ENCODE measurements at regions not wholly inside any gene's neighbourhood (a gene's known extent, or its start where the extent isn't known, plus 50 kb on each side); places are given as distances from the start of the nearest gene placed in this dataset.

DNA sequence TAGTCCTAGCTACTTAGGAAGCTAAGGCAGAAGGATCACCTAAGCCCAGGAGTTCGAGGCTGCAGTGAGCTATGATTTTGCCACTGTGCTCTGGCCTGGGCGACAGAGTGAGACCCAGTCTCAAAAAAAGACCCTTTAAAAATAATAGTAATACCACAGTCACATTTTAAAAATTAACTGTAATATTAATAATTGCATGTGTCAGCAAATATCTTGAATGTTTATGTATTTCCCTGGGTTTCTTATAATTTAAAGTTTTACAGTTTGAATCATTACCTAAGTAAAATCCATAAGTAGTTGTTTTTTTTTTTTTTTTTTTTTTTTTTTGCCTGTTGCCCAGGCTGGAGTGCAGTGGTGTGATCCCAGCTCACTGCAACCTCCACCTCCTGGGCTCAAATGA is 69.2 kb downstream of the LYZL2 start:
- no peak overlapping the region for H3K27ac ChIP-seq
- TF ChIP-seq, protein P1, sequence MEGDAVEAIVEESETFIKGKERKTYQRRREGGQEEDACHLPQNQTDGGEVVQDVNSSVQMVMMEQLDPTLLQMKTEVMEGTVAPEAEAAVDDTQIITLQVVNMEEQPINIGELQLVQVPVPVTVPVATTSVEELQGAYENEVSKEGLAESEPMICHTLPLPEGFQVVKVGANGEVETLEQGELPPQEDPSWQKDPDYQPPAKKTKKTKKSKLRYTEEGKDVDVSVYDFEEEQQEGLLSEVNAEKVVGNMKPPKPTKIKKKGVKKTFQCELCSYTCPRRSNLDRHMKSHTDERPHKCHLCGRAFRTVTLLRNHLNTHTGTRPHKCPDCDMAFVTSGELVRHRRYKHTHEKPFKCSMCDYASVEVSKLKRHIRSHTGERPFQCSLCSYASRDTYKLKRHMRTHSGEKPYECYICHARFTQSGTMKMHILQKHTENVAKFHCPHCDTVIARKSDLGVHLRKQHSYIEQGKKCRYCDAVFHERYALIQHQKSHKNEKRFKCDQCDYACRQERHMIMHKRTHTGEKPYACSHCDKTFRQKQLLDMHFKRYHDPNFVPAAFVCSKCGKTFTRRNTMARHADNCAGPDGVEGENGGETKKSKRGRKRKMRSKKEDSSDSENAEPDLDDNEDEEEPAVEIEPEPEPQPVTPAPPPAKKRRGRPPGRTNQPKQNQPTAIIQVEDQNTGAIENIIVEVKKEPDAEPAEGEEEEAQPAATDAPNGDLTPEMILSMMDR (IDR thresholded peaks at IDR 0.05): no peak
- TF ChIP-seq POLR2A (IDR thresholded peaks at IDR 0.05): no peak
- intact Hi-C loops (cut with DNase I): no loop called here
- DNase-seq (no peak), ATAC-seq (no peak)
- peaks cover 0 to 6% (median 2%) of the 10 kb centered on the region in 4 donors for H3K4me1 ChIP-seq
- H3K36me3 ChIP-seq: no peaks in the 10 kb centered on the region
- H3K27me3 ChIP-seq: no peaks in the 10 kb centered on the region
- H3K9me3 ChIP-seq: no peaks in the 10 kb centered on the region
- H3K4me3 ChIP-seq: no peak overlapping the region
- 67% methylated on average over 2 of the region's 2 CpGs for WGBS (ENCODE audit: insufficient coverage, low coverage, low lambda C conversion rate, missing lambda C conversion rate)

DNA sequence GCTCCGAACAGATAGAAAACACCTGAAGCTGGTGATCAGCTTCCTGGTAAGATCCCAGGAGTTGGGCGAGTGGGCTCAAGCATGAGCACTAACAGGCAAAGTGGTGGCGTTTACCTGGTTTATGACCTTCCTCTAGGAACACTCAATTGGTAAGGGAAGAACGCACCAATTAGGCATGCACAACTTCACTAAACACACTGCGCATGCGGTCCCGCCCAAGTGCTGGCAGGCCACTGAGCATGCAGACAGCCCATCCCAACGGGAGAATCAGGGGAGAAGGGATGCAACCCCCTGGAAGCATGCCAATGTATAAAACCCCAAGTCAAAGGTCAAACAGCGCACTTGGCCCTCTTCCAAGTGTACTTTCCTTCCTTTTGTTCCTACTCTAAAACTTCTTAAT is 70.4 kb downstream of the LYZL2 start:
- H3K4me3 ChIP-seq: no peak overlapping the region
- H3K27ac ChIP-seq: no peak overlapping the region
- H3K4me1 ChIP-seq: peaks cover 0 to 12% (median 5%) of the 10 kb centered on the region in 4 donors
- DNase-seq (no peak), ATAC-seq (no peak)
- no peaks in the 10 kb centered on the region for H3K9me3 ChIP-seq
- H3K27me3 ChIP-seq: no peaks in the 10 kb centered on the region
- no peak for TF ChIP-seq POLR2A (IDR thresholded peaks at IDR 0.05)
- TF ChIP-seq, protein P1 (IDR thresholded peaks at IDR 0.05): no peak
- WGBS (ENCODE audit: insufficient coverage, low coverage, low lambda C conversion rate, missing lambda C conversion rate): 19% methylated on average over 3 of the region's 9 CpGs
- intact Hi-C loops (cut with DNase I): no loop called here
- no peaks in the 10 kb centered on the region for H3K36me3 ChIP-seq

DNA sequence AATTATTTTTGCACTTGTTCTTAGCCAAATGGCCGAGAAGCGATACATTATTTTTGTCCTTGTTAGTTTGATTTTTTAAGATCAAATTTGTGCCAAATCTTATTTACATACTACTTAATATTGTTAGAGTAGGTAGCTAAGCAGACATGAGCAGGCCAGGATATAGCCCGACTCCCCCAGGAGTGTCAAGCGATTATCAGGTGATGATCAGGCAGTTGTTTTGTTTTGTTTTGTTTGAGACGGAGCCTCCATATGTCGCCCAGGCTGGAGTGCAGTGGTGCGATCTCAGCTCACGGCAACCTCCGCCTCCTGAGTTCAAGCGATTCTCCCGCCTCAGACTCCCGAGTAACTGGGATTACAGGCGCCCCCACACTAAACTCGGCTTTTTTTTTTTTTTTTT is 71.1 kb downstream of the LYZL2 start:
- H3K9me3 ChIP-seq: no peaks in the 10 kb centered on the region
- H3K4me3 ChIP-seq: no peak overlapping the region
- DNase-seq (no peak), ATAC-seq (no peak)
- 97% methylated on average over 10 of the region's 14 CpGs for WGBS (ENCODE audit: insufficient coverage, low coverage, low lambda C conversion rate, missing lambda C conversion rate)
- peaks cover 0 to 17% (median 6%) of the 10 kb centered on the region in 4 donors for H3K4me1 ChIP-seq
- TF ChIP-seq POLR2A (IDR thresholded peaks at IDR 0.05): no peak
- TF ChIP-seq, protein P1 (IDR thresholded peaks at IDR 0.05): no peak
- H3K27ac ChIP-seq: peak overlapping the region in 2 of 3 donors; percentile 6 to 17
- H3K36me3 ChIP-seq: no peaks in the 10 kb centered on the region
- intact Hi-C loops (cut with DNase I): no loop called here
- H3K27me3 ChIP-seq: no peaks in the 10 kb centered on the region

DNA sequence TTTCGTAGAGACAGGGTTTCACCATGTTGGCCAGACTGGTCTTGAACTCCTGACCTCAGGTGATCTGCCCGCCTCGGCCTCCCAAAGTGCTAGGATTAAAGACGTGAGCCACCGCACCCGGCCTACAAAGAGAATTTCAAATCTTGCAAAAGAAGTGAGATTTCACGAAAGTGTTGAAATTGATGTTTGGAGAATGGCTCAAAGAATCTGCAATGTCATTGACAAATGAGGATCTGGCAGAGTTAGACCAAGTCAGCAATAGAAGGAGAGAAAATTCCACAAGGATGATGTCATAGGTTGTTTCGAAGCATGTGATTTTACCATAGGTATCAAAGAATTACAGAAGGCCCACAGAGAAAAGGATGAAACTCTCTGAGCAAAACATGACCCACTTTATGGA is 71.7 kb downstream of the LYZL2 start:
- H3K27me3 ChIP-seq: no peaks in the 10 kb centered on the region
- DNase-seq: peak in 1 of 3 donors; percentile 46
- H3K36me3 ChIP-seq: no peaks in the 10 kb centered on the region
- no peak for TF ChIP-seq POLR2A (IDR thresholded peaks at IDR 0.05)
- TF ChIP-seq, protein P1 (IDR thresholded peaks at IDR 0.05): no peak
- no peak overlapping the region for H3K4me3 ChIP-seq
- ATAC-seq: peak in 2 of 4 donors; percentile 34 to 52
- peaks cover 0 to 18% (median 9%) of the 10 kb centered on the region in 4 donors for H3K4me1 ChIP-seq
- no peaks in the 10 kb centered on the region for H3K9me3 ChIP-seq
- peak overlapping the region in 2 of 3 donors; percentile 67 to 69 for H3K27ac ChIP-seq
- 15% methylated on average over 8 of the region's 8 CpGs for WGBS (ENCODE audit: insufficient coverage, low coverage, low lambda C conversion rate, missing lambda C conversion rate)
- intact Hi-C loops (cut with DNase I): no loop called here

DNA sequence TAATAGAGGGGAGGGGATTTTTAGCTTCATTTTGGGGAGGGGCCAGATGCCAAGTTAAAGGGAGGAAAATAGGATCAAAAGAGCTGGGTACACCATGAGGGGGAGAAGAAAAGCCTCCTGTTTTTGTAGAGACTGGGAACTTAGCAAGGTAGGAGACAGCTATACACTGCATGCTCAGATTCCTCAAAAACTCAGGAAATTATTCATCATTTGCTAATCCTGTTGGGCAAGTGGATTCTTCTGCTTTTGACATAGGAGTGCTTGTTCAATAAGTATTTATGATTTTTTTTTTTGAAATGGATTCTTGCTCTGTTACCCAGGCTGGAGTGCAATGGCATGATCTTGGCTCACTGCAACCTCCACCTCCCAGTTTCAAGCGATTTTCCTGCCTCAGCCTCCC is 73.4 kb downstream of the LYZL2 start:
- H3K36me3 ChIP-seq: no peaks in the 10 kb centered on the region
- no peak overlapping the region for H3K27ac ChIP-seq
- TF ChIP-seq POLR2A (IDR thresholded peaks at IDR 0.05): no peak
- TF ChIP-seq, protein P1 (IDR thresholded peaks at IDR 0.05): no peak
- no peak for DNase-seq
- H3K9me3 ChIP-seq: no peaks in the 10 kb centered on the region
- no peak for ATAC-seq
- H3K4me1 ChIP-seq: peaks cover 0 to 18% (median 9%) of the 10 kb centered on the region in 4 donors
- H3K4me3 ChIP-seq: no peak overlapping the region
- WGBS (ENCODE audit: insufficient coverage, low coverage, low lambda C conversion rate, missing lambda C conversion rate): 86% methylated on average over 1 of the region's 1 CpG
- no peaks in the 10 kb centered on the region for H3K27me3 ChIP-seq
- intact Hi-C loops (cut with DNase I): no loop called here
